GM18858 (cell line): ENCODE measurements at regions not wholly inside any gene's neighbourhood (a gene's known extent, or its start where the extent isn't known, plus 50 kb on each side); places are given as distances from the start of the nearest gene placed in this dataset.
"Not testable (repeated sequence)": the region's sequence is repeated elsewhere in the genome, so short reads cannot be mapped to it uniquely, and the experiment has no call there.

Experiments
- ATAC-seq: cut with Tn5 transposase; IDR thresholded peaks from one replicate; pipeline ENCODE4 v1.9.1; 2021; ENCODE audit not compliant: unreplicated experiment

- ATAC-seq = not testable (repeated sequence)
These were observed 188.5 kb downstream of the ADRA2C start for GRCh38 chr4:3954540-3955320.

GRCh38 chr4:3955321-3956164, 189.4 kb downstream of the ADRA2C start:
- peak; percentile 95 for ATAC-seq

GRCh38 chr4:3956165-3956867, 190.1 kb downstream of the ADRA2C start:
- ATAC-seq = not testable (repeated sequence)

GRCh38 chr4:3961091-3961672, 195.0 kb downstream of the ADRA2C start:
- ATAC-seq = not testable (repeated sequence)

- ATAC-seq = not testable (repeated sequence)
These were observed 198.5 kb downstream of the ADRA2C start for GRCh38 chr4:3964572-3965278.

- ATAC-seq = not testable (repeated sequence)
These were observed 201.0 kb downstream of the ADRA2C start for GRCh38 chr4:3967204-3967603.

GRCh38 chr4:3972626-3973025, 206.4 kb downstream of the ADRA2C start:
- ATAC-seq = not testable (repeated sequence)

- not testable (repeated sequence) for ATAC-seq
These were observed 207.5 kb downstream of the ADRA2C start for GRCh38 chr4:3973581-3974200.

- not testable (repeated sequence) for ATAC-seq
These were observed 217.4 kb downstream of the ADRA2C start for GRCh38 chr4:3983518-3984125.

- not testable (repeated sequence) for ATAC-seq
These were observed 218.6 kb downstream of the ADRA2C start for GRCh38 chr4:3984796-3985195.

- ATAC-seq = not testable (repeated sequence)
These were observed 220.2 kb downstream of the ADRA2C start for GRCh38 chr4:3986412-3986811.

- ATAC-seq = not testable (repeated sequence)
These were observed 229.3 kb downstream of the OTOP1 start for GRCh38 chr4:3997386-3997785.

- ATAC-seq = not testable (repeated sequence)
These were observed 222.7 kb downstream of the OTOP1 start for GRCh38 chr4:4004036-4004435.

GRCh38 chr4:4004702-4005101, 222.0 kb downstream of the OTOP1 start:
- not testable (repeated sequence) for ATAC-seq

- ATAC-seq = not testable (repeated sequence)
These were observed 220.4 kb downstream of the OTOP1 start for GRCh38 chr4:4006356-4006755.

GRCh38 chr4:4019071-4019470, 207.7 kb downstream of the OTOP1 start:
- not testable (repeated sequence) for ATAC-seq

- not testable (repeated sequence) for ATAC-seq
These were observed 205.6 kb downstream of the OTOP1 start for GRCh38 chr4:4021161-4021560.

- ATAC-seq = not testable (repeated sequence)
These were observed 200.0 kb downstream of the OTOP1 start for GRCh38 chr4:4026708-4027107.

- ATAC-seq = not testable (repeated sequence)
These were observed 198.0 kb downstream of the OTOP1 start for GRCh38 chr4:4028752-4029151.
